ENCODE measurements at regions not wholly inside any gene's neighbourhood (a gene's known extent, or its start where the extent isn't known, plus 50 kb on each side); places are given as distances from the start of the nearest gene placed in this dataset.

- intact Hi-C loops (cut with DNase I), result no loop called here
- Histone ChIP-seq H3K4me1 (no peaks in the 10 kb centered on the region), H3K27ac (no peak overlapping the region), H3K36me3 (no peaks in the 10 kb centered on the region), H3K9me3 (no peaks in the 10 kb centered on the region), H3K4me3 (no peak overlapping the region), H3K27me3 (no peaks in the 10 kb centered on the region)
- no peak for TF ChIP-seq CTCF (IDR thresholded peaks at IDR 0.05)
- ATAC-seq (no peak), DNase-seq (no peak)
Observed at GRCh38 chr11:133733631-133734030, 111.7 kb downstream of the SPATA19 start.

GRCh38 chr11:133732109-133732674 lies 113.1 kb downstream of the SPATA19 start:
- ATAC-seq (no peak), DNase-seq (no peak)
- H3K9me3 ChIP-seq, result no peaks in the 10 kb centered on the region
- H3K4me1 ChIP-seq, result no peaks in the 10 kb centered on the region
- H3K4me3 ChIP-seq, result no peak overlapping the region
- intact Hi-C loops (cut with DNase I), result no loop called here
- no peaks in the 10 kb centered on the region for H3K36me3 ChIP-seq
- H3K27ac ChIP-seq, result no peak overlapping the region
- no peaks in the 10 kb centered on the region for H3K27me3 ChIP-seq
- TF ChIP-seq CTCF (IDR thresholded peaks at IDR 0.05), result no peak

- Histone ChIP-seq H3K9me3 (no peaks in the 10 kb centered on the region), H3K36me3 (no peaks in the 10 kb centered on the region), H3K27ac (no peak overlapping the region), H3K4me3 (no peak overlapping the region), H3K27me3 (no peaks in the 10 kb centered on the region), H3K4me1 (no peaks in the 10 kb centered on the region)
- no peak for TF ChIP-seq CTCF (IDR thresholded peaks at IDR 0.05)
- ATAC-seq (no peak), DNase-seq (no peak)
- intact Hi-C loops (cut with DNase I), result no loop called here
Observed at GRCh38 chr11:133727774-133728173, 117.5 kb downstream of the SPATA19 start.

GRCh38 chr11:133726542-133726941 lies 118.8 kb downstream of the SPATA19 start:
- Histone ChIP-seq H3K27ac (no peak overlapping the region), H3K9me3 (no peaks in the 10 kb centered on the region), H3K4me3 (no peak overlapping the region), H3K4me1 (no peaks in the 10 kb centered on the region), H3K36me3 (no peaks in the 10 kb centered on the region), H3K27me3 (no peaks in the 10 kb centered on the region)
- DNase-seq (no peak), ATAC-seq (no peak)
- intact Hi-C loops (cut with DNase I), result no loop called here
- TF ChIP-seq CTCF (IDR thresholded peaks at IDR 0.05), result no peak

- no peak overlapping the region for H3K4me3 ChIP-seq
- DNase-seq (no peak), ATAC-seq (no peak)
- no peaks in the 10 kb centered on the region for H3K4me1 ChIP-seq
- H3K36me3 ChIP-seq, result no peaks in the 10 kb centered on the region
- TF ChIP-seq CTCF (IDR thresholded peaks at IDR 0.05), result no peak
- H3K9me3 ChIP-seq, result no peaks in the 10 kb centered on the region
- no peaks in the 10 kb centered on the region for H3K27me3 ChIP-seq
- intact Hi-C loops (cut with DNase I), result no loop called here
- no peak overlapping the region for H3K27ac ChIP-seq
Observed at GRCh38 chr11:133724116-133724515, 121.2 kb downstream of the SPATA19 start.

- Histone ChIP-seq H3K4me3 (no peak overlapping the region), H3K27me3 (no peaks in the 10 kb centered on the region), H3K4me1 (no peaks in the 10 kb centered on the region), H3K27ac (no peak overlapping the region), H3K36me3 (no peaks in the 10 kb centered on the region), H3K9me3 (no peaks in the 10 kb centered on the region)
- intact Hi-C loops (cut with DNase I), result no loop called here
- TF ChIP-seq CTCF (IDR thresholded peaks at IDR 0.05), result no peak
- DNase-seq (no peak), ATAC-seq (no peak)
Observed at GRCh38 chr11:133723056-133723455, 122.3 kb downstream of the SPATA19 start.
